ENCODE measurements at regions not wholly inside any gene's neighbourhood (a gene's known extent, or its start where the extent isn't known, plus 50 kb on each side); places are given as distances from the start of the nearest gene placed in this dataset.

- Histone ChIP-seq H3K9me3 (ENCODE audit: insufficient read depth, low read depth, low read length) (no peaks in the 10 kb centered on the region), H3K36me3 (ENCODE audit: insufficient read depth, low read length) (no peaks in the 10 kb centered on the region), H3K9ac (ENCODE audit: low read depth, low read length) (no peak overlapping the region), H3K27me3 (ENCODE audit: insufficient read depth, low read length) (no peaks in the 10 kb centered on the region), H3K27ac (ENCODE audit: low read depth, low read length) (0 out of 2 replicates have a peak overlapping the region, but pooled peaks have one; percentile 18), H3K4me1 (ENCODE audit: insufficient read depth, low read length) (peaks cover 6% of the 10 kb centered on the region; the same call in 1 of the 2 replicates), H3K4me3 (ENCODE audit: low read length) (no peak overlapping the region)
- WGBS = 40% methylated on average over 4 of the region's 5 CpGs
Observed at GRCh38 chrX:19291086-19291485, 52.6 kb upstream of the PDHA1 start.

GRCh38 chrX:19293606-19294325 lies 50.0 kb upstream of the PDHA1 start:
- Histone ChIP-seq H3K4me1 (ENCODE audit: insufficient read depth, low read length) (peaks cover 6% of the 10 kb centered on the region; the same call in 1 of the 2 replicates), H3K27ac (ENCODE audit: low read depth, low read length) (no peak overlapping the region), H3K9ac (ENCODE audit: low read depth, low read length) (no peak overlapping the region), H3K9me3 (ENCODE audit: insufficient read depth, low read depth, low read length) (no peaks in the 10 kb centered on the region), H3K36me3 (ENCODE audit: insufficient read depth, low read length) (no peaks in the 10 kb centered on the region), H3K27me3 (ENCODE audit: insufficient read depth, low read length) (no peaks in the 10 kb centered on the region), H3K4me3 (ENCODE audit: low read length) (no peak overlapping the region)
- 88% methylated on average over 5 of the region's 6 CpGs for WGBS

Measured in HUES64 (cell line).